IPS-18a (cell line): ENCODE measurements at regions not wholly inside any gene's neighbourhood (a gene's known extent, or its start where the extent isn't known, plus 50 kb on each side); places are given as distances from the start of the nearest gene placed in this dataset.

Source experiments
- H3K27ac ChIP-seq: one replicate; pipeline ENCODE4 v1.5.1; 2013; ENCODE audit warnings: low read length
- H3K27me3 ChIP-seq: one replicate; pipeline ENCODE4 v1.6.1; 2013; ENCODE audit warnings: mild to moderate bottlenecking, low read length; ENCODE audit not compliant: control insufficient read depth, insufficient read depth
- H3K36me3 ChIP-seq: one replicate; pipeline ENCODE4 v1.6.1; 2013; ENCODE audit warnings: low read depth, low read length; ENCODE audit not compliant: control insufficient read depth
- H3K4me1 ChIP-seq: one replicate; pipeline ENCODE4 v1.6.1; 2013; ENCODE audit warnings: low read depth, low read length; ENCODE audit not compliant: control insufficient read depth
- H3K4me3 ChIP-seq: one replicate; pipeline ENCODE4 v1.5.1; 2013; ENCODE audit warnings: low read length
- H3K9ac ChIP-seq: one replicate; pipeline ENCODE4 v1.6.1; 2013; ENCODE audit warnings: mild to moderate bottlenecking, low read length, moderate library complexity
- H3K9me3 ChIP-seq: one replicate; pipeline ENCODE4 v1.6.1; 2013; ENCODE audit warnings: low read depth, low read length; ENCODE audit not compliant: control insufficient read depth

DNA sequence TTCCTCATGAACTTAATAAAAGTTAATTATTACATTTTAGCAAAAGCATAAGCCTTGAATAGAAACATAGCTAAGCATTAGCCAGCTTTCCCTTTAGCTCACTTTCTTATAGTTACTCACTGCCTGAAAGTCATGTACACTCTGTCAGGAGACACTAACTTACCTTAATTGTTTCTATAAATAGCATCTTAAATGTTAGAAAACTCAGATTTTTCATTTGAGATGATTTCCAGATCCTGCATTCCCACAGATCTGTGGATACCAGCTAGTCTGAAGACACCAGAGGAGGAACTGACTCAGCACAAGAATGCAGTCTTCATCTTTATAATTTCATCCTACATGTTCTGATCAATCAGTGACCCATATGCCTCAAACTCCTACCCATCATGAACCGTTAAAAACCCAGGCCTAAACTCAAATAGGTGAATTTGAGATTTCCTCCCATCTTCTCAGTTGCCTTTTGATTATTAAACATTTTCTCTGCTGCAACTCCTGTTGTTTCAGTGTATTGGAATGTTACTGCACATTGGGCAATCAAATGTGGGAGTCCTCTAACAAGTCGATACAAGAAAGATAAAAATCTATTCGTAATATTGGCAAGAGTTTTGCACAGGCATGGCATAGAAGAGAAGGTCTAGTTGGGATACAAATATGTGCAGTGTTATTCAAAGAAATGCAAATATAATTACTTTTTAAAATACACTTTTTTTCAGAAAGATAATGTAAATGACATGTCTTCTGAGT lies 857.4 kb upstream of the CDH2 start:
- Histone ChIP-seq H3K4me3 (no peak overlapping the region), H3K36me3 (no peaks in the 10 kb centered on the region), H3K27ac (no peak overlapping the region), H3K9me3 (no peaks in the 10 kb centered on the region), H3K4me1 (no peaks in the 10 kb centered on the region), H3K27me3 (no peaks in the 10 kb centered on the region), H3K9ac (no peak overlapping the region)

DNA sequence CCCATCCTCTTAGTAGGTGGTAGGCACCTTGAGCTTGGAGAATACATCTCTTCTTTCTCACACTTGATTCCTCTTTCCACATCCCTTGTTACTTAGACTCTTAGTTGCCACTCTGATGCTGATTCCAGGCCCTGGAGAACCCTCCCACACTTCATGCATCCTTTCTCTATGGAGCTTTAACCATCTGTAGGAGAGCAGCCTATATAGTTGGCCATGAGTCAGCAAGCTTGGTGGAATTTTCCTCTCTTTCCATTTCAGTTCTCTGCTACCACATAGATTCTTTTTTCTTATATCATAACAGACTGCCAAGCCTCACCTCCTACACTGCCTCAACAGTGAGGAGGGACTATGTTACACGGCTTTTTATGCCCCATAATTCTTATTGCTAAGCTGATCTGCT lies 851.6 kb upstream of the CDH2 start:
- Histone ChIP-seq H3K27me3 (no peaks in the 10 kb centered on the region), H3K9ac (no peak overlapping the region)

GRCh38 chr18:29018976-29019375 lies 842.0 kb upstream of the CDH2 start:
- H3K27ac ChIP-seq = no peak overlapping the region
- H3K9me3 ChIP-seq = no peaks in the 10 kb centered on the region
- H3K4me3 ChIP-seq = no peak overlapping the region
- no peaks in the 10 kb centered on the region for H3K4me1 ChIP-seq
- H3K36me3 ChIP-seq = no peaks in the 10 kb centered on the region
- no peaks in the 10 kb centered on the region for H3K27me3 ChIP-seq
- no peak overlapping the region for H3K9ac ChIP-seq

More for the DNA sequence above, 851.6 kb upstream of the CDH2 start:
- H3K4me3 ChIP-seq = no peak overlapping the region
- no peak overlapping the region for H3K27ac ChIP-seq
- no peaks in the 10 kb centered on the region for H3K36me3 ChIP-seq
- H3K4me1 ChIP-seq = no peaks in the 10 kb centered on the region
- H3K9me3 ChIP-seq = no peaks in the 10 kb centered on the region

GRCh38 chr18:29012883-29013465 lies 836.0 kb upstream of the CDH2 start:
- Histone ChIP-seq H3K4me3 (no peak overlapping the region), H3K27me3 (no peaks in the 10 kb centered on the region), H3K4me1 (peaks cover 20% of the 10 kb centered on the region), H3K27ac (no peak overlapping the region), H3K9me3 (no peaks in the 10 kb centered on the region), H3K9ac (no peak overlapping the region), H3K36me3 (no peaks in the 10 kb centered on the region)

- Histone ChIP-seq H3K36me3 (no peaks in the 10 kb centered on the region), H3K27me3 (no peaks in the 10 kb centered on the region), H3K9ac (no peak overlapping the region), H3K4me1 (peaks cover 20% of the 10 kb centered on the region), H3K27ac (no peak overlapping the region), H3K9me3 (no peaks in the 10 kb centered on the region), H3K4me3 (no peak overlapping the region)
Observed at GRCh38 chr18:29012364-29012763, 835.4 kb upstream of the CDH2 start.

GRCh38 chr18:29009250-29009803 lies 832.4 kb upstream of the CDH2 start:
- Histone ChIP-seq H3K4me3 (no peak overlapping the region), H3K9me3 (no peaks in the 10 kb centered on the region), H3K27me3 (no peaks in the 10 kb centered on the region), H3K9ac (no peak overlapping the region), H3K4me1 (peaks cover 38% of the 10 kb centered on the region), H3K36me3 (no peaks in the 10 kb centered on the region), H3K27ac (no peak overlapping the region)

- Histone ChIP-seq H3K27ac (no peak overlapping the region), H3K9me3 (no peaks in the 10 kb centered on the region), H3K27me3 (no peaks in the 10 kb centered on the region), H3K4me3 (no peak overlapping the region), H3K9ac (no peak overlapping the region), H3K36me3 (no peaks in the 10 kb centered on the region), H3K4me1 (peaks cover 43% of the 10 kb centered on the region)
Observed at GRCh38 chr18:29008809-29009208, 831.9 kb upstream of the CDH2 start.

DNA sequence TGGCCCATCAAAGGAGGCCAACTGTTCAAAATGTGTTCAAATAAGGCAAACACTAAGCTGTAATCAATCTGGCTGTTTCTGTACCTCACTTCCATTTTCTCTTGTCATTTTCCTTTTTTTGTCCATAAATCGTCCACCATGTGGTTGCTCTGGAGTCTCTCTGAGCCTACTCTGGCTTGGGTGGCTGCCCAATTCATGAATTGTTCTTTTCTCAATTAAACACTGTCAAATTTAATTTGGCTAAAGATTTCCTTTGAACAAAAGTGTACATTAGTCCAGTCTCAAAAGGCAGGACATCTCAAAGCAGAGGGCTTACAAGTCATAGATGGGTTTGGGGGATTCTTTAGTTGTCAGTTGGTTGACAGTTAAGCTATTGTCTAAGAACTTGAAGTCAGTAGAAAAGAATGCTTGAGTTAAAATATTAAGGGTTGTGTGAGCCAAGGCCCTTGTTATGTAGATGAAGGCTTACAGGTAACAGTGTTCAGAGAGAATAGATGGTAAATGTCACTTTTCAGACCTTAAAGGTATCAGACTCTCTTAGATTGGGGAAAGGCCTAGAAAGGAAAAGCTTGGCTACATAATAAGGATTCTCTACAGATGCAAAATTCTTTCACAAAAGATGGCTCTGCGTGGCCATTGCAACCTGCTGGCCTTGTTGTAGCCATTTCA lies 831.2 kb upstream of the CDH2 start:
- Histone ChIP-seq H3K36me3 (no peaks in the 10 kb centered on the region), H3K9ac (no peak overlapping the region), H3K9me3 (no peaks in the 10 kb centered on the region), H3K4me1 (peaks cover 46% of the 10 kb centered on the region), H3K27ac (no peak overlapping the region), H3K27me3 (no peaks in the 10 kb centered on the region), H3K4me3 (no peak overlapping the region)

GRCh38 chr18:29004921-29005320 lies 828.0 kb upstream of the CDH2 start:
- Histone ChIP-seq H3K9me3 (no peaks in the 10 kb centered on the region), H3K4me3 (no peak overlapping the region), H3K27ac (no peak overlapping the region), H3K36me3 (no peaks in the 10 kb centered on the region), H3K9ac (no peak overlapping the region), H3K27me3 (no peaks in the 10 kb centered on the region), H3K4me1 (peaks cover 41% of the 10 kb centered on the region)

DNA sequence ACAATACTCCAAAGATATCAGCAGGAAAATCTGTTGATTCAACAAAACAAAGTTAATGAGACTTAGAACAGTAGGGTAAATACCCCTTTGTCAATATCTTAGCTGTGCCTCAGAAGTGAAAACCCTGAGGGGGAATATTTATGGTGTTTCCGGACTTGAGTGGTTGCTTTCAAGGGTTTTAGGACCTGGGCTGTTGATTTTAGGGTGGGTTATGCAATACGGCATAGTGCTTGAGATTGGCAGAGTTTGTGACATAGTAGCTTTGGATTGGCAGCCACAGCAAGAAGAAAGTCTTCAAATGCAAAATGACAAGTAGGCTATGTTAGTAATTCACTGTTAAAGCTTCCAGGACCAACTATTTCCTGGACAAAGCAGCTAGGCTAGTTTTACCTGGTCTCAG lies 826.3 kb upstream of the CDH2 start:
- Histone ChIP-seq H3K4me3 (no peak overlapping the region), H3K4me1 (peaks cover 28% of the 10 kb centered on the region), H3K9ac (no peak overlapping the region), H3K36me3 (no peaks in the 10 kb centered on the region), H3K9me3 (no peaks in the 10 kb centered on the region), H3K27ac (no peak overlapping the region), H3K27me3 (no peaks in the 10 kb centered on the region)

GRCh38 chr18:29002747-29003146 lies 825.8 kb upstream of the CDH2 start:
- Histone ChIP-seq H3K27ac (no peak overlapping the region), H3K4me3 (no peak overlapping the region), H3K36me3 (no peaks in the 10 kb centered on the region), H3K27me3 (no peaks in the 10 kb centered on the region), H3K4me1 (peaks cover 25% of the 10 kb centered on the region), H3K9me3 (no peaks in the 10 kb centered on the region), H3K9ac (no peak overlapping the region)
